ENCODE measurements at regions not wholly inside any gene's neighbourhood (a gene's known extent, or its start where the extent isn't known, plus 50 kb on each side); places are given as distances from the start of the nearest gene placed in this dataset.
"Not testable (repeated sequence)": the region's sequence is repeated elsewhere in the genome, so short reads cannot be mapped to it uniquely, and the experiment has no call there.

DNA sequence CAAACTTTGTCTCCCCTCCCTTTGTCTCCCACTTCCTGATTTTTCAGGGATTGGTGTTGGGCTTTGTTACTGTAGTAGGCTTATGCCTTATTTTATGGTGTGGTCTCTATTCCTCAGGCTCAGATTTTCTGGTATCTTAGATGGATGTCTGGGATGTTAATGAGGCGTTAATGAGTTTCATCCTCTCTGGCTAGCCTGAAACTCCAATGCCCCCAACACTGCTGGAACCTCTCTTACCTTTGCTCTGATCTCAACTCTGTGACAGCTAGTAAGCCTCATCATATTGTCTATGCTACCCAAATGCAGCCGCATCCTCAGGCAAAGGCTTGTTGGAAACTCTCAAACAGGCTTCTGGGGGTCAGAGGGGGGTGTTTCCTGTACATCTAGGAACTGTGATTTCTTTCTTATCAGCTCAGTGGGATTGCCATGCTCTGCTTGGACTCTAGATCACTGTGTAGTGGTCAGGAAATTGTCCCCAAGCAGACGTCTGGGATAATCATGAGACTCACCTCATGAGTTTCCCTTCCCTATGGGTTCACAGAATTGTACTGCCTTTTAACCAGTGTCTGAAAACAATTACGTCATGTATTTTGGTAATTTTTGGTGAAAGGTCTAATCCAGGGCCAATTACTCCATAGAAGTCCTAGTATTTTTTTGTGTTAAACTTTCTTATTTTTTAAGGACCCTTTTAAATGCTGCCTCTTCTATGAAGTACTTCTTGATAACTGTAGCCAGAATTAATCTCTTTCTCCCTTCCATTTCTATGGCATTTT is 88.8 kb upstream of the TRPC7 start:
- Histone ChIP-seq H3K4me3 (no peak overlapping the region), H3K27me3 (ENCODE audit: low read depth) (no peaks in the 10 kb centered on the region), H3K9me3 (no peaks in the 10 kb centered on the region), H3K36me3 (replicated peaks) (no peaks in the 10 kb centered on the region), H3K4me1 (no peaks in the 10 kb centered on the region)
- in situ Hi-C loops (cut with MboI; ENCODE audit: low sequenced_read_pairs): no loop called here
- DNase-seq (ENCODE audit: low spot score in 2 of 2): no peak

DNA sequence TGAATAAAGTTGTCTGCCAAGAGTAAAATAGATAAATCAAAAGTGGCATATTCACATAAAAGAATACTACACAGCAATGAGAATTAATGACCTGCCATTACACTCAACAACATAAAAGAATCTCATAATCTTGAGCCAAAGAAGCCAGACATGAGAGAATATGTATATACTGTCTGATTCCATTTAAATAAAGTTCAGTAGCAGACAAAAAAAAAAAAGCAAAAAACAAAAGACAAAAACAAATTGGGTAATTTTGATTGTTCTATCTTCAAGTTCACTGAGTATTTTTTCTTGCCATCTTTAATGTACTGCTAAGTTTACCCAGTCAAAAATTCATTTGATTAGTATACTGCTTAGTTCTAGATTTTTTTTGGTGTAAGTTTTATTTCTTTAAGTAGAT is 87.9 kb upstream of the TRPC7 start:
- in situ Hi-C loops (cut with MboI; ENCODE audit: low sequenced_read_pairs): no loop called here
- Histone ChIP-seq H3K4me3 (no peak overlapping the region), H3K9me3 (no peaks in the 10 kb centered on the region), H3K27me3 (ENCODE audit: low read depth) (no peaks in the 10 kb centered on the region), H3K36me3 (replicated peaks) (no peaks in the 10 kb centered on the region), H3K4me1 (no peaks in the 10 kb centered on the region)
- no peak for DNase-seq (ENCODE audit: low spot score in 2 of 2)

DNA sequence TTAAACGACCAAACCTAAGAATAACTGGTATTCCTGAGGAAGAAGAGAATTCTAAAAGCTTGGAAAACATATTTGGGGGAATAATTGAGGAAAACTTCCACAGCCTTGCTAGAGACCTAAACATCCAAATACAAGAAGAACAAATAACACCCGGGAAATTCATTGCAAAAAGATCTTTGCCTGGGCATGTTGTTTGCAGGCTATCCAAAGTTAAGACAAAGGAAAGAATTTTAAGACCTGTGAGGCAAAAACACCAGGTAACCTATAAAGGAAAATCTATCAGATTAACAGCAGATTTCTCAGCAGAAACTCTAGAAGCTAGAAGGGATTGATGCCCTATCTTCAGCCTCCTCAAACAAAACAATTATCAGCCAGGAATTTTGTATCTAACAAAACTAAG is 82.2 kb upstream of the TRPC7 start:
- not testable (repeated sequence) for DNase-seq (ENCODE audit: low spot score in 2 of 2)

DNA sequence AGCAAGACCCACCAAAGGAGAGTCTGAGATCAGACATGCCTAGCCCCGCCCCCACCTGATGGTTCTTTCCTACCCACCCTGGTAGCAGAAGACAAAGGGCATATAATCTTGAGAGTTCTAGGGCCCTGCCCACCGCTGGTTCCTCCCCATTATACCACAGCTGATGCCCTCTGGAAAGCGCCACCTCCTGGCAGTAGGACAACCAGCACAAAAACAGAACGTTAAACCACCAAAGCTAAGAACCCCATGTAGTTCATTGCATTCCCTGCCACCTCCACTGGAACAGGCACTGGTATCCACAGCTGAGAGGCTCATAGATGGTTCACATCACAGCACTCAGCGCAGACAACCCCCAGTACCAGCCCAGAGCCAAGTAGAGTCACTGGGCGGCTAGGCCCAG is 81.2 kb upstream of the TRPC7 start:
- Histone ChIP-seq H3K4me3 (no peak overlapping the region), H3K4me1 (no peaks in the 10 kb centered on the region), H3K9me3 (no peaks in the 10 kb centered on the region), H3K36me3 (replicated peaks) (no peaks in the 10 kb centered on the region), H3K27me3 (ENCODE audit: low read depth) (no peaks in the 10 kb centered on the region)
- in situ Hi-C loops (cut with MboI; ENCODE audit: low sequenced_read_pairs): no loop called here
- DNase-seq (ENCODE audit: low spot score in 2 of 2): peak in 1 of 2 experiments; percentile 8

More for the DNA sequence above, 82.2 kb upstream of the TRPC7 start:
- H3K4me3 ChIP-seq; H3K9me3 ChIP-seq; H3K36me3 ChIP-seq (replicated peaks); in situ Hi-C loops (cut with MboI; ENCODE audit: low sequenced_read_pairs); H3K27me3 ChIP-seq (ENCODE audit: low read depth); H3K4me1 ChIP-seq: not testable (repeated sequence)

DNA sequence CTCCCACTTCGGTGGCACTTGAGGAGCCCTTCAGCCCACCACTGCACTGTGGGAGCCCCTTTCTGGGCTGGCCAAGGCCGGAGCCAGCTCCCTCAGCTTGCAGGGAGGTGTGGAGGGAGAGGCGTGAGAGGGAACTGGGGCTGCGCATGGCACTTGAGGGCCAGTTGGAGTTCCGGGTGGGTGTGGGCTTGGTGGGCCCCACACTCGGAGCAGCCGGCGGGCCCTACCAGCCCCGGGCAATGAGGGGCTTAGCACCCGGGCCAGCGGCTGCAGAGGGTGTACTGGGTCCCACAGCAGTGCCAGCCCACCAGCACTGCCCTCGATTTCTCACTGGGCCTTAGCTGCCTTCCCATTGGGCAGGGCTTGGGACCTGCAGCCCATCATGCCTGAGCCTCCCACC is 78.8 kb upstream of the TRPC7 start:
- H3K4me3 ChIP-seq; H3K9me3 ChIP-seq; H3K27me3 ChIP-seq (ENCODE audit: low read depth); H3K4me1 ChIP-seq; H3K36me3 ChIP-seq (replicated peaks); in situ Hi-C loops (cut with MboI; ENCODE audit: low sequenced_read_pairs); DNase-seq (ENCODE audit: low spot score in 2 of 2): not testable (repeated sequence)

DNA sequence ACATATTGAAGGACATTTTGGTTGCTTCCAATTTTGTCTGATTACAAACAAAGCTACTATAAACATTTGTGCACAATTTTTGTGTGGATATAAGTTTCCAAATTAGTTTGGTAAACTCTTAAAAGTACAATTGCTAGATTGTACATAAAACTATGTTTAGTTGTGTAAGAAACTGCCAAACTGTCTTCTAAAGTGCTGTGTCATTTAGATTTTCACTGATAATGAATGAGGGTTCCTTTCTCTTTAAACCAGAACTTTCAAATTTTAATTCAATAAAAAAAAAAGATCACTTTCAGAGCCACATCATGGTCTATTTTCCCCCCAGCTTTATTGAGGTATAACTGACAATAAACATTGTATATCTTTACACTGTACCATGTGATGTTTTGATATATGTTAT is 74.0 kb upstream of the TRPC7 start:
- H3K9me3 ChIP-seq: no peaks in the 10 kb centered on the region
- H3K4me1 ChIP-seq: no peaks in the 10 kb centered on the region
- in situ Hi-C loops (cut with MboI; ENCODE audit: low sequenced_read_pairs): no loop called here
- H3K27me3 ChIP-seq (ENCODE audit: low read depth): no peaks in the 10 kb centered on the region
- no peaks in the 10 kb centered on the region for H3K36me3 ChIP-seq (replicated peaks)
- H3K4me3 ChIP-seq: no peak overlapping the region
- no peak for DNase-seq (ENCODE audit: low spot score in 2 of 2)

DNA sequence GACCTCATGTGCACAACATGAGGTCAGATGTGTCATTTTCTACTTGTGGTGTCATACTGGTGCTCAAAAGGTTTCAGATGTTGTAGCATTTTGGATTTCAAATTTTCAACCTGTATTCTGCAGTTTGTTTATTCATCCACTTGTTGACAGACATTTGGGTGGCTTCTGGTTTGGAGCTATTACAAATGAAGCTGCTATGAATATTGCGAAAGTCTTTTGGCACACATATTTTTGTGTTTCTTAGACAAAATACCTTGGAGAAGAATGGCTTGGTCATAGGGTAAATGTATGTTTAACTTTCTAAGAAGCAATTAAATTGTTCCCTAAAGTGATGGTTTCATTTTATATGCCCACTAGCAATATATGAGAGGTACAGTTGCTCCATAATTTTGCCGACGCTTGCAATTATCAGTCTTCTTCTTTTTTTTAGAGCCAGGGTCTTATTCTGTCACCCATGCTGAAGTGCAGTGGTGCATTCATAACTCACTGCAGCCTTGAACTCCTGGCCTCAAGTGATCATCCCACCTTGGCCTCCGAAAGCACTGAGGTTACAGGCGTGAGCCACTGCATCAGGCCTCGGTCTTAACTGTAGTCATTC is 70.7 kb upstream of the TRPC7 start:
- Histone ChIP-seq H3K36me3 (replicated peaks) (no peaks in the 10 kb centered on the region), H3K27me3 (ENCODE audit: low read depth) (no peaks in the 10 kb centered on the region), H3K9me3 (no peaks in the 10 kb centered on the region), H3K4me1 (no peaks in the 10 kb centered on the region), H3K4me3 (no peak overlapping the region)
- no peak for DNase-seq (ENCODE audit: low spot score in 2 of 2)
- in situ Hi-C loops (cut with MboI; ENCODE audit: low sequenced_read_pairs): no loop called here

DNA sequence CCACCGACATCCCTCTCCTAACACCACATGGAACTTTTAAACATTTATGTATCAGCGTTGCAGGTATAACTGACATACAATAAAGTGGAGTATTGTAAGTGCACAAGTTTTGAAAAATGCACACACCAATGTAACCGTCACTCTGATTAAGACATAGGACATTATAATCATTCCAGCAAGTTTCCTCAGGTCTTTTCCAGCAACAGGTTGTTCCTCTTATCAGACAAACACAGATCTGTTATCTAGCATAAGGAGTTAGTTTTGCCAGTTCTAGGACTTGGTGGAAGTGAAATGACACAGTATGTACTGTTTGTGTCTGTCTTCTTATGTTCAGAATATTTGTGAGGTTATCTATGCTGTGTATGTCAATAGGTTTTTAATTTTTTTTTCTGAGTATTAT is 69.5 kb upstream of the TRPC7 start:
- Histone ChIP-seq H3K4me3 (no peak overlapping the region), H3K4me1 (no peaks in the 10 kb centered on the region), H3K9me3 (no peaks in the 10 kb centered on the region), H3K36me3 (replicated peaks) (no peaks in the 10 kb centered on the region), H3K27me3 (ENCODE audit: low read depth) (no peaks in the 10 kb centered on the region)
- no peak for DNase-seq (ENCODE audit: low spot score in 2 of 2)
- in situ Hi-C loops (cut with MboI; ENCODE audit: low sequenced_read_pairs): no loop called here

DNA sequence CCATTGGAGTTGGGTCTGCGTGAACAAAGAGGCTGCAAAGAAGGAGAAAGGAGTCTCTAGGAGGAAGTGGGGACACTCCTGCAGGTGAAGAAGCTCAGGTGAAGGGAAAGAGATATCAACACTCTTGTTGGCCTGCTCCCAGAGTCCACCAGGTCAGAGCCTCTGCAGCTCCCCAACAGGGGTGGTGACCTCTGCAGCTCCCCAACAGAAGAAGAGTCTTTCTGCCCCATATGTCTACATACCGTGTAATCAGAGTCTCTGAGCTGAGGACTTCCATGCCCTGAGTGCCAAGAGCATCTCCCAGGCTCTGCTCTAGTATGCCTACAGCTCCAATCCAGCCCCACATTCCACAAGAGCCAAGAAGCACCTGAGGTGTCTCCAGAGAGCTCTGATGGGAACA is 67.4 kb upstream of the TRPC7 start:
- H3K27me3 ChIP-seq (ENCODE audit: low read depth): no peaks in the 10 kb centered on the region
- no peaks in the 10 kb centered on the region for H3K36me3 ChIP-seq (replicated peaks)
- H3K4me3 ChIP-seq: no peak overlapping the region
- no peak for DNase-seq (ENCODE audit: low spot score in 2 of 2)
- H3K9me3 ChIP-seq: no peaks in the 10 kb centered on the region
- in situ Hi-C loops (cut with MboI; ENCODE audit: low sequenced_read_pairs): no loop called here
- no peaks in the 10 kb centered on the region for H3K4me1 ChIP-seq

DNA sequence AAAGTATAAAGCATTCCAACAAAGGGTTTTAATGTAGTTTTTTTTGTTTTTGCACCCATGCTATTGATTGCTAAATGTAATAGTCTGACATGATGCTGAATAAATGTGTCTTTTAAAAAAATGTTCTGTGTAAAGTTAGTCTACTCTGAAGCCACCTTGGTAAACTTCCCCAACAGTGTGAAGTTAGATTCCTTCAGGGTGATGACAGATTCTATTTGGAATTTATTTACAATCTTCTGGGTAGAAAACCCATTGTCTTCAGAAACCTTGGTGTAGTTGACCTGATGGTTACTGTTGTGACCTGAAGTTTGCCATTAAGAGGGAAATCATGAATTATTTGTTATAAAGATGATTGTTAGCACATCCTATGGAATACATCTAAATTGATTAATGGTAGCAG is 64.7 kb upstream of the TRPC7 start:
- Histone ChIP-seq H3K4me1 (no peaks in the 10 kb centered on the region), H3K4me3 (no peak overlapping the region), H3K36me3 (replicated peaks) (no peaks in the 10 kb centered on the region), H3K27me3 (ENCODE audit: low read depth) (no peaks in the 10 kb centered on the region; the same call in 1 of the 2 replicates), H3K9me3 (no peaks in the 10 kb centered on the region)
- in situ Hi-C loops (cut with MboI; ENCODE audit: low sequenced_read_pairs): no loop called here
- no peak for DNase-seq (ENCODE audit: low spot score in 2 of 2)

DNA sequence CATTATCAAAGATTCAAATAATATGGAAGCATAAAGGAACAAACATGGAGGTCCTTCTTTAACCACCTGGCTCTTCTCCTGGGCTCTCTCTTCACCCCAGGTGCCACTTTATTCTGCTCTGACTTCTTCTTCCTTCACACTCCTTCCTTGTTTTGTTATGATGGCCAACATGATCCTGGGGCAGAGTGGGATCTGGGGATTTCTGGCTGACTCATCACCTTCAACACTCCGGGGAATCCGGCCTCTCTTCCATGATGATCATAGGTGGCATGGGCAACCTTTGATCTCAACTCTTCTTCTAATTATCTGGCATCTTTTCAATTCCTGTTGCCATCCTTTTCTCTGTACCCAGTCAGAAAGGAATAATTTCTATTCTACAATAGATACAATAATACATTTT is 62.1 kb upstream of the TRPC7 start:
- in situ Hi-C loops (cut with MboI; ENCODE audit: low sequenced_read_pairs): no loop called here
- no peak for DNase-seq (ENCODE audit: low spot score in 2 of 2)
- H3K9me3 ChIP-seq: no peaks in the 10 kb centered on the region

DNA sequence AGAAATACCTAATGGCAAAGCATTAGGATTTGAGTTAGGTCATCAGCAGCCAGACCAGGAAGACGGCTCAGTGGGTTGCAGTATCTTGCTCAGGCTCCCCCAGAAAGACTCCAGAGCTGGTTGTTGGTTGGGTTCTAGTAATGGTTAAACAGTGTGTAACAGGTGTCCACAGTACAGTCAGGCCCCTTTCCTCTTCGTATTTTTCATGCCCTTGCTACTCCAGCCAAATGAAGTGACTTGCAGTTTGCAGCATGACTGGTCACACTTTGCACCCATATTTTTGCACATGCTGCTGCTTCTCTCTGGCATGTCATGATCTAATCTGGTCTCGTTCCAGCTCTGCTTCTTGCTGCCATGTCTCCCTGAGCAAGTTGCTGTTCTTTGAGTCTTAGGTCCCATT is 60.6 kb upstream of the TRPC7 start:
- Histone ChIP-seq H3K4me1 (no peaks in the 10 kb centered on the region), H3K9me3 (no peaks in the 10 kb centered on the region), H3K4me3 (no peak overlapping the region), H3K36me3 (replicated peaks) (no peaks in the 10 kb centered on the region), H3K27me3 (ENCODE audit: low read depth) (no peaks in the 10 kb centered on the region; the same call in 1 of the 2 replicates)
- in situ Hi-C loops (cut with MboI; ENCODE audit: low sequenced_read_pairs): no loop called here
- DNase-seq (ENCODE audit: low spot score in 2 of 2): no peak

More for the DNA sequence above, 62.1 kb upstream of the TRPC7 start:
- H3K36me3 ChIP-seq (replicated peaks): no peaks in the 10 kb centered on the region
- H3K27me3 ChIP-seq (ENCODE audit: low read depth): no peaks in the 10 kb centered on the region; the same call in 1 of the 2 replicates
- no peak overlapping the region for H3K4me3 ChIP-seq
- H3K4me1 ChIP-seq: no peaks in the 10 kb centered on the region

DNA sequence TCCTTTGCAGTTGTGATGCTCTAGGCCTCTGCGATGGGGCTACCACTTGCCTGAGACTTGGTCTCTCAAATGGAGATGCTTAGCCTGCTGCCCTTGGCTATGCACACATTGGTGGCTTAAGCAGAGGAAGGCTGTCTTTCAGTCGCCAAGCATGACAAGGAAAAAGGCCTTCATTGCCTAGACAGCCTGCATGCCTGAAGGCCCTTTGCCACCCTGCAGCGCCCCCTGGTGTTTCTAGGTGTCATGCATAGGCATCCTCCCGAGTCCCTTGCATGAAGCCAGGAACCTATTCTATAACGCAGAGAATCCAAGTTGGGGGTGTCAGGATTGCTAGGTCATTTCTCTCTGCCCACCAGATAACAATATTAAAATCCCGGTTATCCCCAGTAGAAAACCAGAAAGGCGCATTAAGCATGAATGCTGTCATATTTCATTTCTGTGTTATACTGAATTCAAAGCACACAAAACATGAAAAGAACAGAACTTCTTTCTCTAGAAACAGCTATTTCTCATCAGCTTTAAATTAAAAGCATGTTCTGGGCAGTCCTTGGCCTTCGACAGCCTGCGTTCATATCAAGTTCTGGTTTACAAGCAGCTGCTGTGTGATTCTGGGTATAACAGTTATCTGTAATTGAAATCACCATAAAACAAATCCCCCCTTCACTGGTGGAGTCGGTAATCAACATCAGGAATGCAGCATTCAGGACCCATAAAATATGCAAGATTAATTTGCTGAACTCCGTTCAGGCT is 59.7 kb upstream of the TRPC7 start:
- Histone ChIP-seq H3K27me3 (ENCODE audit: low read depth) (no peaks in the 10 kb centered on the region; the same call in 1 of the 2 replicates), H3K36me3 (replicated peaks) (no peaks in the 10 kb centered on the region), H3K4me1 (no peaks in the 10 kb centered on the region), H3K4me3 (no peak overlapping the region), H3K9me3 (no peaks in the 10 kb centered on the region)
- in situ Hi-C loops (cut with MboI; ENCODE audit: low sequenced_read_pairs): no loop called here
- DNase-seq (ENCODE audit: low spot score in 2 of 2): peak; percentile 51 to 91

DNA sequence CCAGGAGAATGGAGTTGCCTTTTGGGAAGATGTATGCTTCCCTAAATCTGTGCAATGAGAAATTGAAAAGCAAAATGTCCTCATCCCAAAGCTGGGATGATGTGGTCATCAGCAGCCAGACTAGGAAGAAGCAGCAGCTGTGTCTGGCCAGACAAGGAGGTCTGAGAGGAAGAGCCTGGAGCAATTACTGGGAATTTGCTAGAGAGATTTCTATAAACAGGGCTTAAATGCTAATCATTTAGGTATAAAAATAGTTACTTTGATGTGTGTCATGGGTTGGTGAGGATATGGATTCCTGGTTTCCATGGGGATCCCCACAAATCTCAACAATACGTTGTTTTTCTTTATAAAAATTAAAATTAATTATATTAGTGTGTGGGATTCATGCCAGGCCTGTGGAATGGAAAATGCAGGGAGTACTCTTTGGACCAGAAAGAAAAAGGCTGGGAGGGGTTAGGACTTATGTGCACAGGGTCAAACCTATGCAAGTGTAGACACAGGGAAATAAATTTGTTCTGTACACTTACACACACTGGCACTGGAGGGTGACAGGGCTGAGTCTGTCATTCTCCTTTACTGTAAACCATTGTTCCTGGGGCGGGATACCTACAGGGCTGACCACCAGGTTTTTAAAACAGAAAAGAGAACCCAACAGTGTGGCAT is 58.7 kb upstream of the TRPC7 start:
- in situ Hi-C loops (cut with MboI; ENCODE audit: low sequenced_read_pairs): no loop called here
- Histone ChIP-seq H3K9me3 (no peaks in the 10 kb centered on the region), H3K27me3 (ENCODE audit: low read depth) (no peaks in the 10 kb centered on the region; the same call in 1 of the 2 replicates), H3K36me3 (replicated peaks) (no peaks in the 10 kb centered on the region), H3K4me3 (no peak overlapping the region), H3K4me1 (no peaks in the 10 kb centered on the region)
- no peak for DNase-seq (ENCODE audit: low spot score in 2 of 2)
